Astrocyte of the cerebellum (primary cell): ENCODE measurements at regions not wholly inside any gene's neighbourhood (a gene's known extent, or its start where the extent isn't known, plus 50 kb on each side); places are given as distances from the start of the nearest gene placed in this dataset.

Experiments
- DNase-seq: peaks from one replicate; pipeline ENCODE4 v3.0.0-alpha.2; 2011; ENCODE audit warnings: low read depth
- H3K4me3 ChIP-seq: 2 replicates; pipeline ENCODE4 v1.5.1; 2011; ENCODE audit warnings: mild to moderate bottlenecking, low read depth, low read length, moderate library complexity
- in situ Hi-C: cut with HindIII; loops from 2 replicates; pipeline ENCODE4 v1.10.0; 2017; ENCODE audit warnings: low sequenced_read_pairs
- TF ChIP-seq, protein P1 (sequence below): IDR thresholded peaks from 2 replicates; pipeline ENCODE4 v1.5.1; 2012; ENCODE audit warnings: low read length, low read depth, moderate library complexity, mild to moderate bottlenecking; ENCODE audit errors: missing control alignments

- in situ Hi-C loops = no loop called here
- H3K4me3 ChIP-seq = no peak overlapping the region
- DNase-seq = no peak
- TF ChIP-seq, protein P1, sequence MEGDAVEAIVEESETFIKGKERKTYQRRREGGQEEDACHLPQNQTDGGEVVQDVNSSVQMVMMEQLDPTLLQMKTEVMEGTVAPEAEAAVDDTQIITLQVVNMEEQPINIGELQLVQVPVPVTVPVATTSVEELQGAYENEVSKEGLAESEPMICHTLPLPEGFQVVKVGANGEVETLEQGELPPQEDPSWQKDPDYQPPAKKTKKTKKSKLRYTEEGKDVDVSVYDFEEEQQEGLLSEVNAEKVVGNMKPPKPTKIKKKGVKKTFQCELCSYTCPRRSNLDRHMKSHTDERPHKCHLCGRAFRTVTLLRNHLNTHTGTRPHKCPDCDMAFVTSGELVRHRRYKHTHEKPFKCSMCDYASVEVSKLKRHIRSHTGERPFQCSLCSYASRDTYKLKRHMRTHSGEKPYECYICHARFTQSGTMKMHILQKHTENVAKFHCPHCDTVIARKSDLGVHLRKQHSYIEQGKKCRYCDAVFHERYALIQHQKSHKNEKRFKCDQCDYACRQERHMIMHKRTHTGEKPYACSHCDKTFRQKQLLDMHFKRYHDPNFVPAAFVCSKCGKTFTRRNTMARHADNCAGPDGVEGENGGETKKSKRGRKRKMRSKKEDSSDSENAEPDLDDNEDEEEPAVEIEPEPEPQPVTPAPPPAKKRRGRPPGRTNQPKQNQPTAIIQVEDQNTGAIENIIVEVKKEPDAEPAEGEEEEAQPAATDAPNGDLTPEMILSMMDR = no peak
These were observed 288.2 kb upstream of the CHST9 start for GRCh38 chr18:27473318-27473717.

DNA sequence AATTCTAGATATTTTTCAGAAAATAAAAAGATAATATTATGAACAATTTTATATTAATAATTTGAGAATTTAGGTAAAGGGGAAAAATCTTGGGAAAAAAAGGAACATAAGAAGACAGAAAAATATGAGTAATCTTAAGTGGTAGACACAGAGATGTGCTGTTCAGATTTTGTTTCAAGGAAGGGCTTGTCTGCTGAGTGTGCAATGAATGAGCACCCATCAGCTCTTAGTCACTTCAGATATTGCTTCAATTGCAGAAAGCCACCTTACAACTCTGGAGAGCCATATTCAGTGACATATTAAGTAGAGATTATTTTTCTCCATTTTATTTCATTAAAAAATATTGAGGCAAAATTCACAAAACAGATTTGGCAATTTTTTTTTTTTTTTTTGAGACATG is 282.0 kb upstream of the CHST9 start:
- TF ChIP-seq, protein P1 = no peak
- in situ Hi-C loops = no loop called here
- DNase-seq = no peak
- H3K4me3 ChIP-seq = no peak overlapping the region

GRCh38 chr18:27461957-27462356 is 276.8 kb upstream of the CHST9 start:
- no peak overlapping the region for H3K4me3 ChIP-seq
- TF ChIP-seq, protein P1 = no peak
- DNase-seq = no peak
- in situ Hi-C loops = no loop called here

- H3K4me3 ChIP-seq = no peak overlapping the region
- in situ Hi-C loops = loop anchor here (5.0 kb wide), 1 partner anchor 93 kb away; no protein-coding TSS in a partner anchor
- DNase-seq = no peak
- TF ChIP-seq, protein P1 = no peak
These were observed 264.0 kb upstream of the CHST9 start for GRCh38 chr18:27449104-27449503.

GRCh38 chr18:27447930-27448329 is 262.8 kb upstream of the CHST9 start:
- no peak for DNase-seq
- TF ChIP-seq, protein P1 = no peak
- in situ Hi-C loops = loop anchor here (5.0 kb wide), 1 partner anchor 94 kb away; no protein-coding TSS in a partner anchor
- no peak overlapping the region for H3K4me3 ChIP-seq

DNA sequence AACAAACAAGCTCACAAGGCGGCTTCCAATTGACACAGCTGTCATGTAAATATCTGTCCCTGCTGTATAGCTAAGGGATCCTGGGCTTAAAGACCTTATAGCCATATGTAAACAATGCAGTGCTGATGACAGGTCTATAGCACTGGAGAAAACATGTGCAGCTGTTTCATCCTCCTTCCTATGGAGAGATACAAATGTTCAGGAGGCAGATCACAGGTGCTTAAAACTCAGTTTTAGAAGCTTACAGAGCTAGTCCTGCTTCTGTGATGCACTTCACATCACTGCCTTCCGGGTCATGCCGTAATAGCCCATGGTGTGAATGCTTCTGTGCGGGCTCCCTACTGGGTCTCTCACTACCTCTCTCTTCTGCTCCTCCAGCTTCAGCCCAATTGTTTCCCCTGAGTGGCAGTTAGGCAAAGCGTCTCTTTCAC is 262.4 kb upstream of the CHST9 start:
- TF ChIP-seq, protein P1 = no peak
- in situ Hi-C loops = loop anchor here (5.0 kb wide), 1 partner anchor 95 kb away; no protein-coding TSS in a partner anchor
- no peak overlapping the region for H3K4me3 ChIP-seq
- no peak for DNase-seq
